IMR-90 (cell line): ENCODE measurements at regions not wholly inside any gene's neighbourhood (a gene's known extent, or its start where the extent isn't known, plus 50 kb on each side); places are given as distances from the start of the nearest gene placed in this dataset.

Experiments
- ATAC-seq: fragments of 200-7000 bp; cut with Tn5 transposase; 2 replicates; pipeline ENCODE4 v1.9.1; 2020; ENCODE audit warnings: low read depth, mild to moderate bottlenecking, moderate library complexity
- BruUV-seq: library from RNA; stranded (reverse); fragments of 400-500 nt; replicated peaks from 2 replicates; lab custom pipeline; 2021; lab: Mats Ljungman, UMichigan
- CTCF ChIA-PET: fragments of 300-600 bp; formaldehyde crosslinking; extraction: SDS; loops from one replicate; lab custom pipeline; 2021; ENCODE audit warnings: antibody characterized with exemption; lab: Yijun Ruan, JAX
- POLR2A ChIA-PET: fragments of 300-600 bp; sonication (Branson Sonifier 250); formaldehyde crosslinking; loops from one replicate; lab custom pipeline; 2022; ENCODE audit warnings: antibody characterized with exemption; ENCODE audit not compliant: unreplicated experiment; lab: Charles Lee
- DNase-seq: peaks from one replicate; pipeline ENCODE4 v3.0.0; 2013
- H2AFZ ChIP-seq: replicated peaks from 2 replicates; pipeline ENCODE3; 2013; ENCODE audit warnings: low read length, mild to moderate bottlenecking; ENCODE audit not compliant: poor library complexity
- H2AK5ac ChIP-seq: 2 replicates; pipeline ENCODE4 v1.6.1; 2013; ENCODE audit warnings: low read depth, low read length, inconsistent platforms
- H2AK9ac ChIP-seq: replicated peaks from 2 replicates; pipeline ENCODE3; 2013; ENCODE audit warnings: mild to moderate bottlenecking, low read depth, low read length, moderate library complexity; ENCODE audit not compliant: poor library complexity
- H2BK120ac ChIP-seq: 2 replicates; pipeline ENCODE4 v1.6.1; 2013; ENCODE audit warnings: low read depth, low read length, inconsistent platforms
- H2BK15ac ChIP-seq: 3 replicates; pipeline ENCODE4 v1.6.1; 2013; ENCODE audit warnings: low read depth, low read length, inconsistent platforms
- H2BK20ac ChIP-seq: 2 replicates; pipeline ENCODE4 v1.6.1; 2013; ENCODE audit warnings: low read depth, mild to moderate bottlenecking, inconsistent platforms, low read length, moderate library complexity
- H2BK5ac ChIP-seq: 2 replicates; pipeline ENCODE4 v1.6.1; 2013; ENCODE audit warnings: mild to moderate bottlenecking, low read depth, low read length, inconsistent platforms; ENCODE audit not compliant: poor library complexity, severe bottlenecking
- H3K14ac ChIP-seq: replicated peaks from 2 replicates; pipeline ENCODE4 v1.6.1; 2013; ENCODE audit warnings: low read depth, low read length, inconsistent platforms
- H3K18ac ChIP-seq: 2 replicates; pipeline ENCODE4 v1.6.1; 2013; ENCODE audit warnings: low read depth, low read length, control low read depth
- H3K23ac ChIP-seq: 2 replicates; pipeline ENCODE4 v1.6.1; 2013; ENCODE audit warnings: low read depth, low read length, inconsistent platforms
- H3K27ac ChIP-seq: 2 replicates; pipeline ENCODE4 v1.5.1; 2013; ENCODE audit warnings: mild to moderate bottlenecking, control low read depth, low read length; ENCODE audit not compliant: insufficient read depth
- H3K27me3 ChIP-seq: 2 replicates; pipeline ENCODE4 v1.6.1; 2013; ENCODE audit warnings: low read length; ENCODE audit not compliant: control insufficient read depth, insufficient read depth
- H3K36me3 ChIP-seq: 2 replicates; pipeline ENCODE4 v1.6.1; 2013; ENCODE audit warnings: low read length, mixed read lengths; ENCODE audit not compliant: control insufficient read depth, insufficient read depth
- H3K4ac ChIP-seq: 2 replicates; pipeline ENCODE4 v1.6.1; 2013; ENCODE audit warnings: low read depth, low read length, inconsistent platforms
- H3K4me1 ChIP-seq: 2 replicates; pipeline ENCODE4 v1.6.1; 2013; ENCODE audit warnings: low read length, mixed read lengths; ENCODE audit not compliant: control insufficient read depth, insufficient read depth
- H3K4me2 ChIP-seq: 2 replicates; pipeline ENCODE4 v1.6.1; 2013; ENCODE audit warnings: low read depth, mild to moderate bottlenecking, control low read depth, low read length, moderate library complexity
- H3K4me3 ChIP-seq: 2 replicates; pipeline ENCODE4 v1.5.1; 2013; ENCODE audit warnings: low read depth, mild to moderate bottlenecking, control low read depth, low read length, moderate library complexity; ENCODE audit not compliant: insufficient read depth
- H3K56ac ChIP-seq: 2 replicates; pipeline ENCODE4 v1.6.1; 2013; ENCODE audit warnings: low read length, inconsistent platforms; ENCODE audit not compliant: insufficient read depth; ENCODE audit errors: extremely low read depth
- H3K79me1 ChIP-seq, 2 experiments: 2 replicates each; pipeline ENCODE4 v1.6.1; 2013; ENCODE audit warnings: low read length in 2 of 2, inconsistent platforms in 1 of 2, low read depth in 1 of 2
- H3K9ac ChIP-seq: 2 replicates; pipeline ENCODE4 v1.6.1; 2013; ENCODE audit warnings: low read depth, low read length, control low read depth
- H3K9me1 ChIP-seq: 2 replicates; pipeline ENCODE4 v1.6.1; 2013; ENCODE audit warnings: low read length, inconsistent platforms; ENCODE audit not compliant: insufficient read depth
- H3K9me3 ChIP-seq: 2 replicates; pipeline ENCODE4 v1.6.1; 2013; ENCODE audit warnings: low read length; ENCODE audit not compliant: control insufficient read depth, insufficient read depth
- H4K20me1 ChIP-seq: 2 replicates; pipeline ENCODE4 v1.6.1; 2013; ENCODE audit warnings: low read length, inconsistent platforms; ENCODE audit not compliant: insufficient read depth
- H4K5ac ChIP-seq: 2 replicates; pipeline ENCODE4 v1.6.1; 2013; ENCODE audit warnings: mild to moderate bottlenecking, low read depth, low read length, control low read depth
- H4K8ac ChIP-seq, 2 experiments: 2 replicates each; pipeline ENCODE4 v1.6.1; 2013; ENCODE audit warnings: low read depth in 2 of 2, low read length in 2 of 2, control low read depth in 1 of 2, inconsistent platforms in 1 of 2
- H4K91ac ChIP-seq: 2 replicates; pipeline ENCODE4 v1.6.1; 2013; ENCODE audit warnings: low read depth, low read length, inconsistent platforms; ENCODE audit not compliant: insufficient read depth
- BHLHE40 ChIP-seq: fragments of 150-350 bp; IDR thresholded peaks from 2 replicates; pipeline ENCODE4 v1.6.1; 2016; ENCODE audit warnings: mild to moderate bottlenecking, low read depth, low read length
- CHD1 ChIP-seq: IDR thresholded peaks from 2 replicates; pipeline ENCODE4 v1.6.1; 2012; ENCODE audit warnings: low read depth, low read length, improper control_type of control experiment
- CTCF ChIP-seq: conservative IDR thresholded peaks from 2 replicates; pipeline ENCODE4 v1.5.1; 2012; ENCODE audit warnings: mild to moderate bottlenecking, low read depth, low read length, improper control_type of control experiment
- FOS ChIP-seq: fragments of 150-350 bp; IDR thresholded peaks from 2 replicates; pipeline ENCODE4 v1.6.1; 2016; ENCODE audit warnings: low read depth, low read length
- MAZ ChIP-seq: IDR thresholded peaks from 2 replicates; pipeline ENCODE4 v1.6.1; 2012; ENCODE audit warnings: low read depth, mild to moderate bottlenecking, low read length, improper control_type of control experiment, moderate library complexity, borderline replicate concordance
- MXI1 ChIP-seq: IDR thresholded peaks from 2 replicates; pipeline ENCODE4 v1.6.1; 2012; ENCODE audit warnings: low read depth, mild to moderate bottlenecking, low read length, moderate library complexity, borderline replicate concordance
- NFE2L2 ChIP-seq: fragments of 150-350 bp; IDR thresholded peaks from 2 replicates; pipeline ENCODE4 v1.6.1; 2016; ENCODE audit warnings: low read depth, mild to moderate bottlenecking, low read length
- RAD21 ChIP-seq: IDR thresholded peaks from 2 replicates; pipeline ENCODE4 v1.6.1; 2012; ENCODE audit warnings: low read length, improper control_type of control experiment
- RCOR1 ChIP-seq: IDR thresholded peaks from 2 replicates; pipeline ENCODE4 v1.6.1; 2012; ENCODE audit warnings: mild to moderate bottlenecking, low read length, improper control_type of control experiment; ENCODE audit not compliant: insufficient replicate concordance
- WGBS, 2 experiments: methylation state at CpG; one replicate each; pipeline versions ENCODE4 v1.1.5 to v1.1.7; 2013; ENCODE audit warnings: missing lambda C conversion rate in 2 of 2; ENCODE audit not compliant: insufficient read length in 1 of 2; ENCODE audit errors: extremely low coverage in 2 of 2; 5-methylcytosine and 5-hydroxymethylcytosine counted together
- dilution Hi-C: fragments of 300-500 bp; cut with HindIII; formaldehyde crosslinking; loops from one replicate; pipeline ENCODE4 v1.14.3; 2018; ENCODE audit warnings: low sequenced_read_pairs; ENCODE audit not compliant: unreplicated experiment
- in situ Hi-C: fragments of 300-500 bp; cut with MboI; formaldehyde crosslinking; loops from 3 replicates; pipeline ENCODE4 v1.14.3; 2019; ENCODE audit warnings: low sequenced_read_pairs, inconsistent platforms, mixed read lengths
- intact Hi-C: fragments of 100-400 bp; cut with micrococcal nuclease; formaldehyde crosslinking; loops from 2 replicates; pipeline ENCODE4 v1.10.0; 2022
- TF ChIP-seq, protein P1 (sequence below): fragments of 150-350 bp; IDR thresholded peaks from 2 replicates; pipeline ENCODE4 v1.6.1; 2017; ENCODE audit warnings: mild to moderate bottlenecking, antibody characterized with exemption, low read length, low read depth

GRCh38 chrX:101787934-101788333 is 128.3 kb upstream of the ARMCX2 start:
- H3K9me3 ChIP-seq = no peaks in the 10 kb centered on the region
- in situ Hi-C loops (no loop called here), dilution Hi-C loops (no loop called here), intact Hi-C loops (no loop called here)
- no peak for DNase-seq
- H3K9ac ChIP-seq = no peak overlapping the region
- no peak overlapping the region for H2BK15ac ChIP-seq
- no peaks in the 10 kb centered on the region for H3K79me1 ChIP-seq
- H3K4me3 ChIP-seq = no peak overlapping the region
- H3K27me3 ChIP-seq = no peaks in the 10 kb centered on the region; the same call in 1 of the 2 replicates
- no CpG with 5 or more reads among the region's 1 CpG for WGBS, 2 experiments
- H3K4me2 ChIP-seq = no peak overlapping the region
- no peak overlapping the region for H2BK20ac ChIP-seq
- H3K18ac ChIP-seq = no peak overlapping the region
- H3K56ac ChIP-seq = no peak overlapping the region
- H4K91ac ChIP-seq = no peak overlapping the region
- H4K8ac ChIP-seq = no peak overlapping the region
- no peak overlapping the region for H3K14ac ChIP-seq
- no TSS peak for BruUV-seq
- no peak overlapping the region for H3K23ac ChIP-seq
- no peak overlapping the region for H2BK5ac ChIP-seq
- no peak overlapping the region for H4K5ac ChIP-seq
- no peak overlapping the region for H2BK120ac ChIP-seq
- H3K4ac ChIP-seq = no peak overlapping the region
- no peak for TF ChIP-seq MXI1
- TF ChIP-seq RCOR1 = no peak
- TF ChIP-seq, protein P1, sequence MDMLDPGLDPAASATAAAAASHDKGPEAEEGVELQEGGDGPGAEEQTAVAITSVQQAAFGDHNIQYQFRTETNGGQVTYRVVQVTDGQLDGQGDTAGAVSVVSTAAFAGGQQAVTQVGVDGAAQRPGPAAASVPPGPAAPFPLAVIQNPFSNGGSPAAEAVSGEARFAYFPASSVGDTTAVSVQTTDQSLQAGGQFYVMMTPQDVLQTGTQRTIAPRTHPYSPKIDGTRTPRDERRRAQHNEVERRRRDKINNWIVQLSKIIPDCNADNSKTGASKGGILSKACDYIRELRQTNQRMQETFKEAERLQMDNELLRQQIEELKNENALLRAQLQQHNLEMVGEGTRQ = no peak
- no peak for TF ChIP-seq FOS
- TF ChIP-seq NFE2L2 = no peak
- TF ChIP-seq CHD1 = no peak
- no peak for TF ChIP-seq BHLHE40
- TF ChIP-seq RAD21 = no peak
- no peak for TF ChIP-seq MAZ
- no peak for TF ChIP-seq CTCF
- ChIA-PET POLR2A (no interaction called here), CTCF (no interaction called here)
- H2AK5ac ChIP-seq = no peak overlapping the region
- no peak for ATAC-seq
- no peaks in the 10 kb centered on the region for H3K9me1 ChIP-seq
- no peak overlapping the region for H3K27ac ChIP-seq
- no peak overlapping the region for H2AK9ac ChIP-seq
- H3K4me1 ChIP-seq = no peaks in the 10 kb centered on the region
- H2AFZ ChIP-seq = no peak overlapping the region
- H4K20me1 ChIP-seq = no peaks in the 10 kb centered on the region
- no peaks in the 10 kb centered on the region for H3K36me3 ChIP-seq
